ENCODE measurements at regions not wholly inside any gene's neighbourhood (a gene's known extent, or its start where the extent isn't known, plus 50 kb on each side); places are given as distances from the start of the nearest gene placed in this dataset.

- TF ChIP-seq CTCF (IDR thresholded peaks at IDR 0.05), result no peak
- TF ChIP-seq POLR2AphosphoS5 (IDR thresholded peaks at IDR 0.05), result no peak
Observed at GRCh38 chr7:145928937-145929336, 187.7 kb upstream of the CNTNAP2 start.

All from sigmoid colon (tissue), 4 donors.